Gastroesophageal sphincter (tissue), 3 donors: ENCODE measurements at regions not wholly inside any gene's neighbourhood (a gene's known extent, or its start where the extent isn't known, plus 50 kb on each side); places are given as distances from the start of the nearest gene placed in this dataset.

Source experiments
- CTCF ChIP-seq, 4 experiments: fragments of 200-600 bp in 2 of 4; fragments of 450-650 bp in 2 of 4; sonication (generic) in 1 of 4; IDR thresholded peaks; one replicate each; pipeline ENCODE4 v1.5.1; 2017 to 2019; ENCODE audit warnings: antibody characterized with exemption in 4 of 4, mild to moderate bottlenecking in 2 of 4, moderate library complexity in 2 of 4
- EP300 ChIP-seq: sonication (generic); formaldehyde crosslinking; IDR thresholded peaks from one replicate; pipeline ENCODE4 v1.6.1; 2017; ENCODE audit warnings: antibody characterized with exemption, mild to moderate bottlenecking
- POLR2A ChIP-seq, 2 donors: fragments of 450-650 bp; IDR thresholded peaks; one replicate each; pipeline ENCODE4 v1.6.1; 2017; ENCODE audit warnings: antibody characterized with exemption in 2 of 2, mild to moderate bottlenecking in 2 of 2, moderate library complexity in 1 of 2
- POLR2AphosphoS5 ChIP-seq: sonication (generic); formaldehyde crosslinking; IDR thresholded peaks from one replicate; pipeline ENCODE4 v1.6.1; 2017; ENCODE audit warnings: antibody characterized with exemption

- TF ChIP-seq POLR2A (IDR thresholded peaks at IDR 0.05) (no peak), POLR2AphosphoS5 (no peak), CTCF (IDR thresholded peaks at IDR 0.05) (no peak), EP300 (no peak)
Observed at GRCh38 chr1:204799630-204800029, 71.0 kb upstream of the NFASC start.
